Thyroid gland (tissue), 4 donors: ENCODE measurements at regions not wholly inside any gene's neighbourhood (a gene's known extent, or its start where the extent isn't known, plus 50 kb on each side); places are given as distances from the start of the nearest gene placed in this dataset.

ENCODE experiments used
- CTCF ChIP-seq, 6 experiments: fragments of 200-600 bp in 3 of 6; fragments of 450-650 bp in 3 of 6; sonication (generic) in 3 of 6; IDR thresholded peaks; one replicate each; pipeline ENCODE4 v1.5.1; 2016 to 2019; ENCODE audit warnings: antibody characterized with exemption in 6 of 6, mild to moderate bottlenecking in 2 of 6, inconsistent platforms in 1 of 6, moderate library complexity in 1 of 6
- POLR2A ChIP-seq, 2 donors: fragments of 450-650 bp; IDR thresholded peaks; one replicate each; pipeline ENCODE4 v1.6.1; 2017; ENCODE audit warnings: antibody characterized with exemption in 2 of 2, mild to moderate bottlenecking in 2 of 2, moderate library complexity in 1 of 2

GRCh38 chr12:105806400-105806770 lies 332.4 kb downstream of the NUAK1 start:
- TF ChIP-seq POLR2A (IDR thresholded peaks at IDR 0.05) (no peak), CTCF (IDR thresholded peaks at IDR 0.05) (no peak)
